Lower lobe of right lung (tissue), 2 donors: ENCODE measurements at regions not wholly inside any gene's neighbourhood (a gene's known extent, or its start where the extent isn't known, plus 50 kb on each side); places are given as distances from the start of the nearest gene placed in this dataset.

Experiments
- ATAC-seq, 2 donors: fragments of 200-7000 bp; cut with Tn5 transposase; one replicate each; pipeline ENCODE4 v1.9.1; 2020 to 2022; ENCODE audit warnings: mild to moderate bottlenecking in 2 of 2, moderate library complexity in 2 of 2
- DNase-seq: peaks from one replicate; pipeline ENCODE4 v3.0.0-alpha.2; 2020
- H3K27ac ChIP-seq: fragments of 200-600 bp; one replicate; pipeline ENCODE4 v1.8.0; 2022
- H3K27me3 ChIP-seq: fragments of 200-600 bp; one replicate; pipeline ENCODE4 v1.8.0; 2022; ENCODE audit warnings: low read depth
- H3K36me3 ChIP-seq: fragments of 200-600 bp; one replicate; pipeline ENCODE4 v1.8.0; 2022; ENCODE audit warnings: mild to moderate bottlenecking
- H3K4me1 ChIP-seq: fragments of 200-600 bp; one replicate; pipeline ENCODE4 v1.8.0; 2022
- H3K4me3 ChIP-seq: fragments of 200-600 bp; one replicate; pipeline ENCODE4 v1.8.0; 2022; ENCODE audit warnings: mild to moderate bottlenecking
- H3K9me3 ChIP-seq: fragments of 200-600 bp; one replicate; pipeline ENCODE4 v1.8.0; 2022
- intact Hi-C: fragments of 100-400 bp; cut with DNase I; formaldehyde crosslinking; loops from one replicate; pipeline ENCODE4 v1.11.0; 2022
- TF ChIP-seq, protein P1 (sequence below): fragments of 200-600 bp; IDR thresholded peaks from one replicate; pipeline ENCODE4 v1.8.0; 2022; ENCODE audit warnings: antibody characterized with exemption, mild to moderate bottlenecking
- donor health status: DM: no; HTN: yes; CAD: no; lungs with severe emphysema.

DNA sequence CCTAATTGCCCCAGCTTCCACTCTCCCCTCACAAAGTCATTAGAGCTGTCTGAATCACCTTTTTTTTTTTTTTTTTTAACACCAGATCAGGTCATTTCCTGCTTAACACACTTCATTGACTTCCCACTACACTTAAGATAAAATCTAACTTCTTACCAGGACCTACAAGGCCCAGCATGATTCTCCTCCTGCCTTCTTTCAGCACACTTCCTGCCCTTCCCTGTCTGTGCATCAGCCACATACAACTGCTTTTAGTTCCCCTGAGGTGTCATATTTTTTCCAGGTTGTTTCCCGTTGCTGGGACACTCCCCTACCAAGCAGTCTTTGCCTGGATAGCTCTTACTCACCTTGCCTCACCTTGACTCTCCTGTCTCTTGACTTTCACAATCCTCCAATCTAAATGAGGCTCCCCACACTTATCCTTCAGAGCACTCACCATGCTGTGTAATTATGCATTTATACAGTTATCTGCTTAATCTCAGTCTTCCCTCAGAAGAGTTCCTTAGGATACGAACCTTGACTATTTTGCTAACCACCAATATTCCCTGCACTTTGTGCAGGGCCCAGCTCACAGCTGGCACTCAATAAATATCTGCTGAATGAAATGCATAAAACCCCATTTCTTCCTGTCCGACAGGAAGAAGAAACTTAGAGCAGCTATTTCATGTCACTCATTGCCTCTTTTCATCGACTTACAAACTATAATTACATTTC lies 96.6 kb upstream of the AKIP1 start:
- DNase-seq: no peak
- no peaks in the 10 kb centered on the region for H3K36me3 ChIP-seq
- TF ChIP-seq, protein P1, sequence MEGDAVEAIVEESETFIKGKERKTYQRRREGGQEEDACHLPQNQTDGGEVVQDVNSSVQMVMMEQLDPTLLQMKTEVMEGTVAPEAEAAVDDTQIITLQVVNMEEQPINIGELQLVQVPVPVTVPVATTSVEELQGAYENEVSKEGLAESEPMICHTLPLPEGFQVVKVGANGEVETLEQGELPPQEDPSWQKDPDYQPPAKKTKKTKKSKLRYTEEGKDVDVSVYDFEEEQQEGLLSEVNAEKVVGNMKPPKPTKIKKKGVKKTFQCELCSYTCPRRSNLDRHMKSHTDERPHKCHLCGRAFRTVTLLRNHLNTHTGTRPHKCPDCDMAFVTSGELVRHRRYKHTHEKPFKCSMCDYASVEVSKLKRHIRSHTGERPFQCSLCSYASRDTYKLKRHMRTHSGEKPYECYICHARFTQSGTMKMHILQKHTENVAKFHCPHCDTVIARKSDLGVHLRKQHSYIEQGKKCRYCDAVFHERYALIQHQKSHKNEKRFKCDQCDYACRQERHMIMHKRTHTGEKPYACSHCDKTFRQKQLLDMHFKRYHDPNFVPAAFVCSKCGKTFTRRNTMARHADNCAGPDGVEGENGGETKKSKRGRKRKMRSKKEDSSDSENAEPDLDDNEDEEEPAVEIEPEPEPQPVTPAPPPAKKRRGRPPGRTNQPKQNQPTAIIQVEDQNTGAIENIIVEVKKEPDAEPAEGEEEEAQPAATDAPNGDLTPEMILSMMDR: no peak
- intact Hi-C loops: loop anchor here (10.0 kb wide), 1 partner anchor 50 kb away; no protein-coding TSS in a partner anchor
- peak; percentile 29 to 50 for ATAC-seq
- peaks cover 48% of the 10 kb centered on the region for H3K4me1 ChIP-seq
- H3K27me3 ChIP-seq: no peaks in the 10 kb centered on the region
- H3K27ac ChIP-seq: peak overlapping the region; percentile 70
- H3K9me3 ChIP-seq: no peaks in the 10 kb centered on the region
- no peak overlapping the region for H3K4me3 ChIP-seq

DNA sequence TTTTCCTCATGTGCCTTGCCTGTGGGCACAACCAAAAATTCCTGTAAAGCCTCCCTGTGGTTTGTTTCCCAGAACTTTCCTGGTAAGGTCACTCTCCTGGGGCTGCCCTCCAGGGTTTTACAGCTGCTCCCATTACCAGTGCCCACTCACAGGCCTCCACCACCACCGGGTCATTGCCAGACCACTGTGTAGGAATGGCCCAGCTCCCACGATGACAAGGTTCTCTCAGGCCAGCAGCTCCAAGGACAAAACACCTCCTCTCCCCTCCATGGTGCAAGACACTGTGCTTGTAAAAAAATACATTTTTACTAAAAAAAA lies 96.1 kb upstream of the AKIP1 start:
- Histone ChIP-seq H3K36me3 (no peaks in the 10 kb centered on the region), H3K4me1 (peaks cover 43% of the 10 kb centered on the region), H3K9me3 (no peaks in the 10 kb centered on the region), H3K27ac (peak overlapping the region; percentile 70), H3K4me3 (no peak overlapping the region), H3K27me3 (no peaks in the 10 kb centered on the region)
- TF ChIP-seq, protein P1: no peak
- no peak for DNase-seq
- no peak for ATAC-seq
- intact Hi-C loops: loop anchor here (10.0 kb wide), 1 partner anchor 50 kb away; no protein-coding TSS in a partner anchor

DNA sequence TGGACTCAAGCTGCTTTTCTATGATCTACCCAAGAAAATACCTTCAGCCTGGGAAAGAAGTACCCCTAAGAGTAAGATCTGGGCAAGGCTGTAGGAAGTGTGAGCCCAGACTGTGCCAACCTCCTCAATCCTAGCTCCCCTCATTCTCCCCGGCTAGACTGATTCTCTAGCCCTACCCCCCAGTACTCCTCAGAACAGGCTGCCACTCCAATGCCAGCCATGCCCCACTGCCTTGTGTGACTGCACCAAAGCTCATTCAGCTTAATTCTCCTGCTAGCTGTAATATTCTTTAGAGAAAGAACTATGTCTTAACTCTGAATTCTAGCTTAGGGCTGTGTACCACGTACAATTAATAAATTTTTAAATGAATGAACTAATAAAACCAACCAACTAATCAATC lies 92.6 kb upstream of the AKIP1 start:
- Histone ChIP-seq H3K36me3 (no peaks in the 10 kb centered on the region), H3K27ac (no peak overlapping the region), H3K9me3 (no peaks in the 10 kb centered on the region), H3K27me3 (no peaks in the 10 kb centered on the region), H3K4me1 (peaks cover 14% of the 10 kb centered on the region), H3K4me3 (no peak overlapping the region)
- no peak for ATAC-seq
- TF ChIP-seq, protein P1: no peak
- intact Hi-C loops: loop anchor here (10.0 kb wide), 1 partner anchor 46 kb away; no protein-coding TSS in a partner anchor
- no peak for DNase-seq

DNA sequence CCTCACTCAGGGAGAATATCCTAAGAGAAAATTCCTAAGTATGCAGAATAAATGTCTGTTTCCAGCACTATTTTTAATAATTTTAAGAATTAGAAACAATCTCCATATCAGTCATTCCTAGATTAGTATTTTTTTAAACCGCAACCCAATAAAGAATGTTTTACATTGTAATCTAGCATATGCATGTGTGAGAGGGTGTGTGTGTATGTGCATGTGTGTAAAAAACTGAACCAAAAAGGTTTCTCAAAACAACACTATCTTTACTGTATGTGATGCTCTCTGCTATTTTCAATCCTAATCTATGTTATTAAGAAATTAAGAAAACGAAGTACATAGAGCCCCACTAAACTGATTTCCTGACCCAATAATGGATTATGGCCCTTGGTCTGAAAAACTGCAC lies 90.6 kb upstream of the AKIP1 start:
- no peak for ATAC-seq
- no peaks in the 10 kb centered on the region for H3K27me3 ChIP-seq
- H3K9me3 ChIP-seq: no peaks in the 10 kb centered on the region
- no peak overlapping the region for H3K4me3 ChIP-seq
- H3K4me1 ChIP-seq: no peaks in the 10 kb centered on the region
- H3K27ac ChIP-seq: no peak overlapping the region
- DNase-seq: no peak
- intact Hi-C loops: no loop called here
- H3K36me3 ChIP-seq: no peaks in the 10 kb centered on the region
- TF ChIP-seq, protein P1: no peak

DNA sequence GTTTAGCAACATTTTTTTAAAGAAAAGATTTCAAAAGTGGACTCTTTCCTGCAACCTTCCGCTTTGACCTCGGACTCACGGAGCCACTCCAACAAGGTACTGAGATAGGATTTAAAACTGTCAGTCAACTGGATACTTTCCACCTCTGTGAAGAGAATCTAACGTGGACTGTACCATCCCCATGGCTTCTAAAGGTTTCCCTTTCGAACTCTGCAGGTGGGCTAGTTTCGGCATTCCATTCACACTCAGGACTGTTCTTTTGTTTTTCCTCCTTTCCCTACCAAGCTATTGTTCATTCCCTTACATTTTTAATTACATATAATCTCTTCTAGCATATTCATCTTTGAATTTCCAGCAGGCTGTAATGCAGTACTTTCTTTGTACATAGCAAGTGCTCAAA lies 88.5 kb upstream of the AKIP1 start:
- TF ChIP-seq, protein P1: no peak
- no peaks in the 10 kb centered on the region for H3K36me3 ChIP-seq
- DNase-seq (no peak), ATAC-seq (no peak)
- no peak overlapping the region for H3K27ac ChIP-seq
- intact Hi-C loops: no loop called here
- H3K9me3 ChIP-seq: no peaks in the 10 kb centered on the region
- H3K4me1 ChIP-seq: peaks cover 19% of the 10 kb centered on the region
- no peaks in the 10 kb centered on the region for H3K27me3 ChIP-seq
- no peak overlapping the region for H3K4me3 ChIP-seq
